ENCODE measurements at regions not wholly inside any gene's neighbourhood (a gene's known extent, or its start where the extent isn't known, plus 50 kb on each side); places are given as distances from the start of the nearest gene placed in this dataset.

- H3K4me1 Mint-ChIP-seq (ENCODE audit: unreplicated experiment), result peaks cover 11% of the 10 kb centered on the region
- no peak overlapping the region for H3K4me3 Mint-ChIP-seq (ENCODE audit: unreplicated experiment)
- TF ChIP-seq CTCF (IDR thresholded peaks at IDR 0.05; ENCODE audit: unreplicated experiment), result no peak
- no peak for DNase-seq (ENCODE audit: low spot score)
- H3K27ac Mint-ChIP-seq (ENCODE audit: unreplicated experiment), result no peak overlapping the region
- H3K27me3 Mint-ChIP-seq (ENCODE audit: unreplicated experiment), result no peaks in the 10 kb centered on the region
- H3K9me3 Mint-ChIP-seq (ENCODE audit: unreplicated experiment), result no peaks in the 10 kb centered on the region
- no peaks in the 10 kb centered on the region for H3K36me3 Mint-ChIP-seq (ENCODE audit: low read depth, unreplicated experiment)
Observed at GRCh38 chr21:35337573-35337972, 288.5 kb upstream of the RUNX1 start.

DNA sequence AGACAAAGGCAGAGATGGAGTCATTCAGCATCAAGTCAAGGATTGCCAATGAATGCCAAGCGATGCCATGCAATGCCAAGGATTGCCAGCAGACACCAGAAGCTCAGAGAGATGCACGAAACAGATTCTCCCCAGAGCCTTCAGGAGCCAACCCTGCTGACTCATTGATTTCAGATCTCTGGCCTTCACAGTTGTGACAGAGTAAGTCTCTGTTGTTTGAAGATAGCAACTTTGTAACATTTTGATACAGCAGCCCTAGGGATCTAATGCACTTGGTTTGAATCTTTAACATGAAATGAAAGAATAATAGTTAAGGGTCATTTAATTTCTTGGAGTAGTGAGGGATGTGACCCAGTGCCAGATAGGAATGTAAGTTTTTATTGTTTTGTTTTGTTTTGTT is 287.4 kb upstream of the RUNX1 start:
- Mint-ChIP-seq H3K4me3 (ENCODE audit: unreplicated experiment) (no peak overlapping the region), H3K4me1 (ENCODE audit: unreplicated experiment) (peaks cover 17% of the 10 kb centered on the region), H3K27me3 (ENCODE audit: unreplicated experiment) (no peaks in the 10 kb centered on the region), H3K27ac (ENCODE audit: unreplicated experiment) (no peak overlapping the region), H3K36me3 (ENCODE audit: low read depth, unreplicated experiment) (no peaks in the 10 kb centered on the region), H3K9me3 (ENCODE audit: unreplicated experiment) (no peaks in the 10 kb centered on the region)
- no peak for DNase-seq (ENCODE audit: low spot score)
- TF ChIP-seq CTCF (IDR thresholded peaks at IDR 0.05; ENCODE audit: unreplicated experiment), result no peak

DNA sequence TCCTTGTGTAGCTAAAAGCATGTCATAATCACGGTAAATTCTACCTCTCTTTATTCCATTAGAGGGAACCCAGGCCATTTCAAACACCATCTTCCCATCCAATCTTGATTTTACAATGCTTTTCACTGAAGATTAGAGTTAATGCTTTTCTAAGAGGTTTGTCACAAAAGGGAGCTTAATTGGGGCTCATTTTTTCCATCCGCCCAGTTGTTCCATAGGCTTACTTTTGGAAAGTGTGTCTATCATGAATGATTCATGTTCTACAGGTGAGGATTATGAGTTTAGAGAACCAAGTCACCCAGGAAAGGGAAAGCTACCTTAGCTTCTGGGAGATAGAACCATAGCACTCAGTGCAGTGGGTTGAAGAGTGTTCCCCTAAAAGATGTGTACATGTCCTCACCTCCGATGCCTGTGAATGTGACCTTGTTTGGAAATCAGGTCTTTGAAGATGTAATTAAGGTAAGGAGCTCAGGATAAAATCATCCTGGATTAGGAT is 286.9 kb upstream of the RUNX1 start:
- H3K4me3 Mint-ChIP-seq (ENCODE audit: unreplicated experiment), result no peak overlapping the region
- no peak for TF ChIP-seq CTCF (IDR thresholded peaks at IDR 0.05; ENCODE audit: unreplicated experiment)
- H3K27me3 Mint-ChIP-seq (ENCODE audit: unreplicated experiment), result no peaks in the 10 kb centered on the region
- H3K36me3 Mint-ChIP-seq (ENCODE audit: low read depth, unreplicated experiment), result no peaks in the 10 kb centered on the region
- no peak for DNase-seq (ENCODE audit: low spot score)
- peaks cover 21% of the 10 kb centered on the region for H3K4me1 Mint-ChIP-seq (ENCODE audit: unreplicated experiment)
- no peaks in the 10 kb centered on the region for H3K9me3 Mint-ChIP-seq (ENCODE audit: unreplicated experiment)
- no peak overlapping the region for H3K27ac Mint-ChIP-seq (ENCODE audit: unreplicated experiment)

- no peak for DNase-seq (ENCODE audit: low spot score)
- TF ChIP-seq CTCF (IDR thresholded peaks at IDR 0.05; ENCODE audit: unreplicated experiment), result no peak
- Mint-ChIP-seq H3K4me1 (ENCODE audit: unreplicated experiment) (peaks cover 22% of the 10 kb centered on the region), H3K27ac (ENCODE audit: unreplicated experiment) (no peak overlapping the region), H3K4me3 (ENCODE audit: unreplicated experiment) (no peak overlapping the region), H3K9me3 (ENCODE audit: unreplicated experiment) (no peaks in the 10 kb centered on the region), H3K27me3 (ENCODE audit: unreplicated experiment) (no peaks in the 10 kb centered on the region), H3K36me3 (ENCODE audit: low read depth, unreplicated experiment) (no peaks in the 10 kb centered on the region)
Observed at GRCh38 chr21:35333831-35334618, 284.9 kb upstream of the RUNX1 start.

DNA sequence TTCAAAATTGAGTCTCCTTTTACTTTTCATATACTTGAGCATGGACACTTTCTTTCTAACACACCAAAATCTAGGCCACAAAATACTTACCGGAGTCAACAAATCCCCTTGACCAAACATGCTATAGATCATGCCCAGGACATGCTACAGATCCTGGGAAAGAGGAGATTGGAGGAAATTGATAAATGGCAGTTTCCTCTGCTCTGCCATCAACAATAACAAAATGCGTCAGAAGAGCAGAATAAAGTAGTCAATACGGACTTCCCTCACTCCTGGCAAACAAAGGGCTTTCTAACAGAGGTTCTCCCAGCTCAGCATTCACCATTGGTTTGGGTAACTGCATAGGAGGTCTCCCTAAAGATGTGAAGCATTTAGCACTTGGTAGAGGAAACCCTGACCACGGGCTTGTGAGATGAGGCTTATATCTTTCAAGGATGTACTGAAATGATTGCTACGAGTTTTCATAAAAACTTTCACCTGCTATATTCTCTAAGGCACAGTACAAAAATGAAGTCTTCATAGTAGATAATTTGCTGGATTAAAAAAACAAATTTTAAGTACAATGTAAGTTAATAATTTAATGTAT is 283.8 kb upstream of the RUNX1 start:
- H3K36me3 Mint-ChIP-seq (ENCODE audit: low read depth, unreplicated experiment), result no peaks in the 10 kb centered on the region
- H3K4me1 Mint-ChIP-seq (ENCODE audit: unreplicated experiment), result peaks cover 22% of the 10 kb centered on the region
- peak overlapping the region; percentile 10 for H3K4me3 Mint-ChIP-seq (ENCODE audit: unreplicated experiment)
- H3K27me3 Mint-ChIP-seq (ENCODE audit: unreplicated experiment), result no peaks in the 10 kb centered on the region
- H3K9me3 Mint-ChIP-seq (ENCODE audit: unreplicated experiment), result no peaks in the 10 kb centered on the region
- peak overlapping the region; percentile 91 for H3K27ac Mint-ChIP-seq (ENCODE audit: unreplicated experiment)
- DNase-seq (ENCODE audit: low spot score), result peak; percentile 12
- TF ChIP-seq CTCF (IDR thresholded peaks at IDR 0.05; ENCODE audit: unreplicated experiment), result no peak

All from endothelial cell (in vitro differentiated cells).